MG63 (cell line): ENCODE measurements at regions not wholly inside any gene's neighbourhood (a gene's known extent, or its start where the extent isn't known, plus 50 kb on each side); places are given as distances from the start of the nearest gene placed in this dataset.
"Not testable (repeated sequence)": the region's sequence is repeated elsewhere in the genome, so short reads cannot be mapped to it uniquely, and the experiment has no call there.

Experiments used
- DNase-seq: peaks from one replicate; pipeline ENCODE4 v3.0.0-alpha.2; 2020
- H3K27me3 ChIP-seq: fragments of 250-450 bp; sonication (Bioruptor Pico); 2 replicates; pipeline ENCODE4 v1.5.1; 2020; ENCODE audit warnings: mild to moderate bottlenecking, moderate library complexity
- H3K36me3 ChIP-seq: fragments of 250-450 bp; sonication (Bioruptor Pico); 2 replicates; pipeline ENCODE4 v1.5.1; 2020; ENCODE audit warnings: mild to moderate bottlenecking, moderate library complexity
- H3K4me3 ChIP-seq: fragments of 250-450 bp; sonication (Bioruptor Pico); 2 replicates; pipeline ENCODE4 v1.5.1; 2020; ENCODE audit warnings: mild to moderate bottlenecking, moderate library complexity
- H3K9me3 ChIP-seq: fragments of 250-450 bp; sonication (Bioruptor Pico); 2 replicates; pipeline ENCODE4 v1.5.1; 2020; ENCODE audit warnings: mild to moderate bottlenecking, moderate library complexity

DNA sequence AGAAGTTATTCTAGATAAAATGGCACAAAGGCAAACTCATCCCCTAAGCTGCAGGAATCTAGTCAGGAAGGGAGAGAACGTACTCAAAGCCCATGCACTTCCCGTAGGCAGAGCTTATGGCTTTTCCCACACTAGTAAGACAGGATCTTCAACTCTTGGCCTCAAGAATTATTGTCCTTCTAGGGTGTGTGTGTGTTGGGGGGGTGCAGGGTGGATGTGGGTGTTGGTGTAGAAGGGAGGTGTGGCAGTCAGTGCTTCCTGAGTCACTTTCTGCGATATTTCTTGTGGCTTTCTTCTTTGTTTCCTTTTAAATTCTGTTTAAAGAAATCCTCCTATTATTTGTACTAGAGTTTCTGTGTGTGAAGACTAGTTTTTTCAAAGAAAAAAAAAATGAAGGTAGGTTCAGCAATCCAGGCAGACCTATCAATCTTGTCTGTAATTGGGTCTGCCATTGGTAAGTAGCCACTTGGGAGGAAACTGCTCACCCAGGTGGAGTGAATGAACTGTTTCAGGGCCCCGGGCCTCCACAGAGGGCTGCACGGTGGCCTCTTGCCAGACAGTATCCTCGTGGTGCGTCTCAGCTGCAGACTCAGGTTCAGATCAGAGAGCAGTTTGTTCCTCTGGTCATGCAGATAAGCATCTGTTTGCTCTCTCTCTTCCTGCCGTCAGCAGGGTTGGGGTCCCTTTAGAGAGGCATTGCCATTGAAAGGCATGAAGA lies 131.9 kb downstream of the NPR3 start:
- Histone ChIP-seq H3K9me3 (no peaks in the 10 kb centered on the region), H3K27me3 (no peaks in the 10 kb centered on the region), H3K4me3 (no peak overlapping the region), H3K36me3 (no peaks in the 10 kb centered on the region)
- no peak for DNase-seq

GRCh38 chr5:32843531-32843895 lies 132.4 kb downstream of the NPR3 start:
- no peak overlapping the region for H3K4me3 ChIP-seq
- H3K9me3 ChIP-seq, result no peaks in the 10 kb centered on the region
- H3K27me3 ChIP-seq, result no peaks in the 10 kb centered on the region
- H3K36me3 ChIP-seq, result no peaks in the 10 kb centered on the region
- DNase-seq, result peak; percentile 43

DNA sequence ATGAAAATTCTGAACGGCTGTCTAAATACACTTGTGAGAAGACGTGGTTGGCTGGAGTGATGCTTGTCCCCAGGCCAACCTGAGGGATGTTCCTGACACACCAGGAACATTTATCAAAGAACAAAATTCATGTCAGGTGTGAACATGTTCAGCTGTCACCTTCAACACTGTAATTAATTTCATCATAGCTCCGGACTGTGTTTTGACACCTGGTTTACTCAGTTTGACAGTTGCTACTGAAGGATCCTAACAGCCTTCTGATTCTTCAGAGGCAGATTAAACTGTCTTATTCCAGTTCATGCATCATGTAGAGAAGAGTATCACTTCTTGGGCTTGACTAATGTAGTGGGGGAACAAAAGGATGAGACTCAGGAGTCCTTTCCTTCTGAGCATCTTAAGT lies 134.1 kb downstream of the NPR3 start:
- Histone ChIP-seq H3K4me3 (no peak overlapping the region), H3K9me3 (no peaks in the 10 kb centered on the region), H3K27me3 (no peaks in the 10 kb centered on the region), H3K36me3 (no peaks in the 10 kb centered on the region)
- no peak for DNase-seq

DNA sequence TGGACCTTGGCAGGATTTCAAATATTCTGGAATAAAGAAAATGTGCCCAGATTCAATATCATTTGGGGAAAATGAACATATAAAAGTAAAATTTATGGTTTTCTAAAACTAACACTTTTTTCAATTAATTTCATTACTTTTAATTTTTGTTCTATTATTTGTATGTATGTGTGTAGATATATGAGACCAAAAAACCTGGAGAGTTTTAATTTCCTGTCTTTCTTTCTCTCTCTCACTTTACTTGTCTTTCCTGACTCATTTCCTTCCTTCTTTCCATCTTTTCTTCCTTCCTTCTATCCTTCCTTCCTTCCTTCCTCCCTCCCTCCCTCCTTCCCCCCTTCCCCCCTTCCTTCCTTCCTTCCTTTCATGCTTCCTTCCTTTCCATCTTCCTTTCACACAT lies 137.0 kb downstream of the NPR3 start:
- no peaks in the 10 kb centered on the region for H3K9me3 ChIP-seq
- H3K4me3 ChIP-seq, result no peak overlapping the region
- no peaks in the 10 kb centered on the region for H3K36me3 ChIP-seq
- no peak for DNase-seq
- no peaks in the 10 kb centered on the region for H3K27me3 ChIP-seq

DNA sequence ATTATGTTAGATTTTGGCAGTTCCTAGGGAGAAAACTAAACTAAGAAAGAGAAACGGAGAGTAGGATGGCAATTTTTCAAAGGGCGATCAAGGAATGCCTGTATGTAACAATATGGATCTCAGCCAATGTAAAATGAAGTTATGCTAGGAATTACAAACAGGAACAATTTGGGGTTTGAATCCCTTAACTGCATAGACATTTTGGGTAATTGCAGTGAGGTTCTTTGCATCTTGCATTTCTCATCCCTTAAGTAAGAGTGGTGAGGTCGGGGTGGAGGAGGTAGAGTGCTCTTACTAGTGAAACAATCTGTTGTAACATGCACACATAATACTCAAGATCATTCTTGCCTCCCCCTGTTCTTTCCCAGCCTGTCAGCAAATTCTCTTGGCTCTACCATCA lies 137.6 kb downstream of the NPR3 start:
- H3K27me3 ChIP-seq, result no peaks in the 10 kb centered on the region
- H3K9me3 ChIP-seq, result no peaks in the 10 kb centered on the region
- no peak overlapping the region for H3K4me3 ChIP-seq
- no peak for DNase-seq
- H3K36me3 ChIP-seq, result no peaks in the 10 kb centered on the region

DNA sequence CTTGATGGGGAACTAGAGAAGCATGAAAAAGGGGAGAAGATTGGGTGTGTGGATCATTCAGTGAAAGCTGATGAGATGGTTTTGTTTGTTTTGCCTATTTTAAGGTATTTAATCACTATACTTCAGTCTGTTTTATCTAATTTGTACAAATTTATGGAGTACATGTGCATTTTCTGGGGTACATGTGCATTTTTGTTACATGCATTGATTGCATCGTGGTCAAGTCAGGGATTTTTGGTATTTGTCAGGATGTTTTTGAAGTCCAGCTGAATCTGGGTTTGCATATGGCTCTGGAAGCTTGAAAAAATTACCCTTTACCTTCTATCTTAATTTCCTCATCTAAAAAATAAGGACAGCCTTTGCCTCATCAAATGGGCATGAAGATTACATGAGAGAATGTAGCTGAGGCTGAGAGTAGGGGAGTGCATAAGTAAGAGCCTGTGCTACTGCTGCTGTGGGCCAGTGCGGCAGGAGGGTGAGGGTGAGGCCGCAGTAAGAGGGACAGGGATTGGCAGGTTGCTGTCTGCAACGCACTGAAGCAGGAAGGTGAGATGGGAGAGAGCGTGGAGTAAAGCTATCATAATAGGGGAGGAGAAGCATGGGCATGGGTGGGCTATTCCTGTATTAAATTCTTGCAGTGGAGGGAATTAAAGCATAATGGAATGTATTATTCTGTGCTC lies 139.8 kb downstream of the NPR3 start:
- Histone ChIP-seq H3K36me3 (no peaks in the 10 kb centered on the region), H3K27me3 (no peaks in the 10 kb centered on the region), H3K9me3 (no peaks in the 10 kb centered on the region), H3K4me3 (no peak overlapping the region)
- no peak for DNase-seq

DNA sequence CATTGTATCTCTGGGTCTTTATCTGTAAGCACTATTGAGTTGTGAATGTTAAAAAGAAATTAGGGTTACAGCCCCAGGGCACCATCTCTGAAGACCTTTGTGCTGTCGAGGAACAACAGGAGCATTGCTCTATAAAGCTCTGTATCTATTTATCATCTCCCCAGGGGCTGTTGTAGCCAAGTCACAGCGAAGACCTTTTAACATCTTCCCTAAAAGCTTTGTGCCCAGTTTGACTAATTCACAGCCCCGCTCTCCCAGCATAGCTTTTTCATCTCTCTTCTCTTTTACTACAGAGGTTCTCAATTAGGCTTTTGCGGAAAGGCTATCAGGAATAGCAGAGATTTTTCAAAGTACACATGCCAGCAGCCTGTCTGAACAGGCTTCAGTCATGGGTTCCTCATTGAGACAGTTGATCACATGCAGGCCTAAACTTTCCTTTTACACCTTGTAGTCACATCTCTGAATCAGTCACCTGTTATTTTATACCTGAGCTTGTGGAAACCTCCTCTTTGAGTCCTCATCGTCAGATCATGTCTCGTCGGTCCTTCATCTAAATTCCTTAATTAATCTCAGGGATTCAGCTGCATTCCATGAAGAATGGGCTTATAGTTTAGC lies 140.5 kb downstream of the NPR3 start:
- no peak overlapping the region for H3K4me3 ChIP-seq
- H3K27me3 ChIP-seq, result no peaks in the 10 kb centered on the region
- H3K36me3 ChIP-seq, result no peaks in the 10 kb centered on the region
- DNase-seq, result no peak
- H3K9me3 ChIP-seq, result no peaks in the 10 kb centered on the region

- no peak for DNase-seq
- Histone ChIP-seq H3K27me3 (no peaks in the 10 kb centered on the region), H3K4me3 (no peak overlapping the region)
These were observed 141.4 kb downstream of the NPR3 start for GRCh38 chr5:32852535-32852934.

GRCh38 chr5:32852976-32853375 lies 141.9 kb downstream of the NPR3 start:
- H3K9me3 ChIP-seq, result no peaks in the 10 kb centered on the region
- no peaks in the 10 kb centered on the region for H3K27me3 ChIP-seq
- no peak for DNase-seq
- H3K36me3 ChIP-seq, result no peaks in the 10 kb centered on the region
- H3K4me3 ChIP-seq, result no peak overlapping the region

More at GRCh38 chr5:32852535-32852934, 141.4 kb downstream of the NPR3 start:
- Histone ChIP-seq H3K9me3 (no peaks in the 10 kb centered on the region), H3K36me3 (no peaks in the 10 kb centered on the region)

DNA sequence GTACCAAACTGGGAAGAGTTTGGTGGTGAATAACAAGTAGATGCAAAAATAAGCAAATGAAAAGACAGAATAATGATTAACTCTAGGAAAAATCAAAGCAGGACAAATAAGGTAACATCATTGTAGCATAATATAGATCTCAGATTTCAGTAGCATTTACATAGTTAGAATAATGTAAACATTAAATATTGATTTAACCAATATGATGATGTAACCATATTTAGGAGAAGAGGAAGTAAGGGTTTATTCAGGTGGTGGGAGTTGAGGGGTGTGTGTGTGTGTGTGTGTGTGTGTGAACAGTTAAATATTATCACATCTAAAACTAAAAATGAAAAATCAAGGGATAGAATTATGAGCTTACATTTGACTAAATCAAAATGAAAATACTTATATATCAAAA lies 143.4 kb downstream of the NPR3 start:
- no peak for DNase-seq
- Histone ChIP-seq H3K36me3 (no peaks in the 10 kb centered on the region), H3K9me3 (peaks cover 6% of the 10 kb centered on the region; the same call in 1 of the 2 replicates), H3K27me3 (no peaks in the 10 kb centered on the region), H3K4me3 (no peak overlapping the region)

DNA sequence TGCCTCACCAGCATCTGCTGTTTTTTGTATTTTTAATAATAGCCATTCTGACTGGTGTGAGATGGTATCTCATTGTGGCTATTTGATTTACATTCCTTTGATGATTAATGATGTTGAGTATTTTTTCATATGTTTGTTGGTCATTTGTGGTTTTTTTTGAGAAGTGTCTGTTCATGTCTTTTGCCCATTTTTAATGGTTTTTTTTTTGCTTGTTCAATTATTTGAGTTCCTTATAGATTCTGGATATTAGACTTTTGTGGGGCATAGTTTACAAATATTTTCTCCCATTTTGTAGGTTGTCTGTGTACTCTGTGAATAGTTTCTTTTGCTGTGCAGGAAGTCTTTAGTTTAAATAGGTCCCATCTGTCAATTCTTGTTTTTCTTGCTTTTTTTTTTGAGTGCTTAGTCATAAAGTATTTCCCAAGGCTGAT lies 148.1 kb downstream of the NPR3 start:
- no peak for DNase-seq
- no peak overlapping the region for H3K4me3 ChIP-seq
- no peaks in the 10 kb centered on the region for H3K27me3 ChIP-seq
- peaks cover 13% of the 10 kb centered on the region for H3K9me3 ChIP-seq
- no peaks in the 10 kb centered on the region for H3K36me3 ChIP-seq

DNA sequence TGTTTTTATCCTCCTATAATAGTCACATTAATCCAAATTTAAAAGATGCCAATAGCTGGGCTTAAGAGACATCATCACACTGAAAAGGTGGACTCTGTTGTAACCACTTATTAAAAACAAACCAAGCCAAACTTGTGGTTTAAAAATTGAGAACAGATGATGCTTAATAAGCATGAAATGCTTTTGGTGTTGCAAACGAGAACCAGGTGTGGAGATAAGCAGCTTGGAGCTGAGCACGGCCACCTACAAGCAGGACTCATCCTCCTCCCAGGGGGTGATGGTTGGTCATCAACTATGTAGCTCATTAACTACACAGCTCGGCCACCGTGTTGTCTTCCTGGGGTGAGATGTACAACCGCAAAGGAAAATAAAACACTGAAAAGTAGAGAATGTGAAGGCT lies 154.4 kb downstream of the NPR3 start:
- no peaks in the 10 kb centered on the region for H3K27me3 ChIP-seq
- no peak overlapping the region for H3K4me3 ChIP-seq
- no peak for DNase-seq
- peaks cover 7% of the 10 kb centered on the region; the same call in 1 of the 2 replicates for H3K9me3 ChIP-seq
- H3K36me3 ChIP-seq, result no peaks in the 10 kb centered on the region

DNA sequence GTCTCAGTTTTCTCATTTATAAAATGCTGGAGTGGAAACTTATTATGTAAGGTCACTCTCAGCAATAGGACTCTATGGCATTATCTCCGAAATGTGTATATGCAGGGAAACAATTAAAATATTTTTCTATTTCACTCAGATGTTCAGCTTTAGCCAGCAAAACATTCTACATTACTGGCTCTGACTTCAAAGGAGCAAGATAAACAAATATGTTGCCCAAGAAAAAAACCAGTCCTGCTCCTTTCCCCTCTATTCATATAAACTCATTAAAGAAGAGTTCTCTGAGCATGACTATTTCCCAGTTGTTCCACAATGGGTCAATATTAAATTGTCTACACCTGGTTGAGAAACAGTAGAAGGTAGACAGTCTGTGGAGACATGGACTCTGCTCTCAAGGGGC lies 155.0 kb downstream of the NPR3 start:
- Histone ChIP-seq H3K4me3 (no peak overlapping the region), H3K27me3 (no peaks in the 10 kb centered on the region), H3K36me3 (no peaks in the 10 kb centered on the region), H3K9me3 (peaks cover 5% of the 10 kb centered on the region; the same call in 1 of the 2 replicates)
- no peak for DNase-seq

DNA sequence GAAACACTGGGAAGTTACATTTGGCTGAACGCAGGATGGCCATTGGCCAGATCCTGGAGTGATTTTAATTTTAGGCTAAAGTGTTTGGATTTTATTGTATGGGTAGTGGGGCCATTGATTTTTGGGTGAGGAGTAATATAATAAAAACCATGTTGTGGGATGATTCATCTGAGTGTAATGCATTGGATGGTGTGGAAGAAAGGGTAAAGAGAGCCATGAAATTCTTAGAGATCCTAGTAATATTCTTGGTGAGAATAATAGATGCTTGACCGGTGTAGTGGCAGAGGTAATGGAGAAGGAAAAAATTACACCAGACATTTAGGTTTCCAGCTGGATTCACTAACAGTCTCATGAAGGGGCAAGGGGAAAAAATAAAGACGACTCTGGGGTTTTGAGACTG lies 158.1 kb downstream of the NPR3 start:
- H3K27me3 ChIP-seq, result no peaks in the 10 kb centered on the region
- H3K36me3 ChIP-seq, result no peaks in the 10 kb centered on the region
- no peak overlapping the region for H3K4me3 ChIP-seq
- DNase-seq, result peak; percentile 28
- H3K9me3 ChIP-seq, result peaks cover 21% of the 10 kb centered on the region

GRCh38 chr5:32876791-32877190 lies 165.7 kb downstream of the NPR3 start:
- Histone ChIP-seq H3K4me3 (no peak overlapping the region), H3K9me3 (peaks cover 14% of the 10 kb centered on the region), H3K27me3 (no peaks in the 10 kb centered on the region), H3K36me3 (no peaks in the 10 kb centered on the region)
- no peak for DNase-seq

DNA sequence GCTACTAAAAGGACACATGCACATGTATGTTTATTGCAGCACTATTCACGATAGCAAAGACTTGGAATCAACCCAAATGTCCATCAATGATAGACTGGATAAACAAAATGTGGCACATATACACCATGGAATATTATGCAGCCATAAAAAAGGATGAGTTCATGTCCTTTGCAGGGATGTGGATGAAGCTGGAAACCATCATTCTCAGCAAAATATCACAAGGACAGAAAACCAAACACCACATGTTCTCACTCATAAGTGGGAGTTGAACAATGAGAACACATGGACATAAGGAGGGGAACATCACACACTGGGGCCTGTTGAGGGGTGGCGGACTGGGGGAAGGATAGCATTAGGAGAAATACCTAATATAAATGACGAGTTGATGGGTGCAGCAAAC lies 168.2 kb downstream of the NPR3 start:
- H3K27me3 ChIP-seq, H3K4me3 ChIP-seq, H3K36me3 ChIP-seq, DNase-seq, H3K9me3 ChIP-seq: not testable (repeated sequence)

DNA sequence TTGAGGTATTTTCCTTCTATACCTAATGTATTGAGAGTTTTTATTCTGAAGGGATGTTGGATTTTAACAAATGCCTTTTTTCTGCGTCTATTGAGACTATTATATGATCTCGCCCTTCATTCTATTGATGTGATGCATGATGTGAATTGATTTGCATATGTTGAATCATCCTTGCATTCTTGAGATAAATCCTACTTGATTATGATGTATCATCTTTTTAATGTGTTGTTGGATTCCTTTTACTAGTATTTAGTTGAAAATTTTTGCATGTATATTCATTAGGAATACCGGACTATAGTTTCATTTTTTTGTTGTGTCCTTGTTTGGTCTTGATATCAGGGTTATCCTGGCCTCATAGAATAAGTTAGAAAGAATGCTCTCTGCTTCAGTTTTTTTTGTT lies 169.7 kb downstream of the NPR3 start:
- Histone ChIP-seq H3K4me3 (no peak overlapping the region), H3K36me3 (no peaks in the 10 kb centered on the region), H3K27me3 (no peaks in the 10 kb centered on the region), H3K9me3 (peaks cover 10% of the 10 kb centered on the region)
- DNase-seq, result no peak

DNA sequence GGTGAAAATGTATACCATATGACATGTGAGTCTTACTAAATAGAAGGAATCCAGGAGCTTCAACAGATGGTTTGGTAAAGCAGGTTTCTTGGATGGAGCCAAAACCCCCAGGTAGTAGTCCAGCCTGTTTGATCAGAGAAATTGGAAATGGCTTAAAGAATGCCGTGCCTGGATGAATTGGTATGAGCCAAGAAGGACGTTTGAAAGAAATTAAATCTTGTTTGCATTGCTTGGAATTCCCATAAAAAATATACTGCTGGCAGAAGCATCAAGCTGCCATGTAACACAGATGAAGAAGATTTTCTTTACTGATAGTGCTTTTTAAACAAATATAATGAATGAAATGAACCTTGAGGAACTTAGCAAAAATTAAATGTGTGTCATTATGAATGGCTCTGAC lies 176.3 kb downstream of the NPR3 start:
- H3K36me3 ChIP-seq, result no peaks in the 10 kb centered on the region
- H3K4me3 ChIP-seq, result no peak overlapping the region
- DNase-seq, result no peak
- H3K27me3 ChIP-seq, result no peaks in the 10 kb centered on the region
- peaks cover 6% of the 10 kb centered on the region for H3K9me3 ChIP-seq
